SK-N-SH (cell line): ENCODE measurements at regions not wholly inside any gene's neighbourhood (a gene's known extent, or its start where the extent isn't known, plus 50 kb on each side); places are given as distances from the start of the nearest gene placed in this dataset.

Experiments used
- CTCF ChIA-PET: fragments of 300-600, 350-600 bp; formaldehyde crosslinking; extraction: SDS; loops from one replicate; lab custom pipeline; 2021; lab: Yijun Ruan, JAX
- POLR2A ChIA-PET: fragments of 350-600 bp; sonication (Branson Sonifier 250); formaldehyde crosslinking; extraction: SDS; loops from one replicate; lab custom pipeline; 2020; ENCODE audit warnings: antibody characterized with exemption, inconsistent platforms; lab: Yijun Ruan, JAX
- DNase-seq: peaks from one replicate; pipeline ENCODE4 v3.0.0; 2012
- H2AFZ ChIP-seq: fragments of 200-600 bp; sonication (generic); 2 replicates; pipeline ENCODE4 v1.8.1; 2016; ENCODE audit warnings: antibody characterized with exemption, mild to moderate bottlenecking, low read depth
- H3F3A ChIP-seq: fragments of 200-600 bp; sonication (generic); replicated peaks from 2 replicates; pipeline ENCODE3; 2016; ENCODE audit warnings: antibody characterized with exemption, mild to moderate bottlenecking; ENCODE audit not compliant: insufficient read depth
- H3K27ac ChIP-seq, 2 experiments: fragments of 200-500 bp in 1 of 2; fragments of 200-600 bp in 1 of 2; sonication (Bioruptor generic) in 1 of 2; sonication (generic), shearing (Covaris generic) in 1 of 2; 2 replicates each; pipeline versions ENCODE4 v1.5.1 to v1.6.1; 2014 to 2016; ENCODE audit warnings: low read depth in 2 of 2, inconsistent platforms in 1 of 2, low read length in 1 of 2, mild to moderate bottlenecking in 1 of 2, mixed read lengths in 1 of 2
- H3K27me3 ChIP-seq: fragments of 200-600 bp; sonication (generic), shearing (Covaris generic); 2 replicates; pipeline ENCODE4 v1.6.1; 2016; ENCODE audit warnings: mixed run types; ENCODE audit not compliant: insufficient read depth
- H3K36me3 ChIP-seq, 2 experiments: fragments of 200-500 bp in 1 of 2; fragments of 200-600 bp in 1 of 2; sonication (Bioruptor generic) in 1 of 2; sonication (generic) in 1 of 2; replicated peaks in 1 of 2; 2 replicates each; pipeline versions ENCODE3 to v1.5.1; 2014 to 2016; ENCODE audit warnings: low read length in 1 of 2, mild to moderate bottlenecking in 1 of 2; ENCODE audit not compliant: insufficient read depth in 2 of 2, control insufficient read depth in 1 of 2
- H3K4me1 ChIP-seq, 2 experiments: fragments of 200-500 bp in 1 of 2; fragments of 200-600 bp in 1 of 2; sonication (Bioruptor generic) in 1 of 2; sonication (generic), shearing (Covaris generic) in 1 of 2; 2 replicates each; pipeline versions ENCODE4 v1.5.1 to v1.6.1; 2014 to 2016; ENCODE audit warnings: low read depth in 1 of 2, low read length in 1 of 2, mixed run types in 1 of 2; ENCODE audit not compliant: insufficient read depth in 2 of 2, control insufficient read depth in 1 of 2
- H3K4me2 ChIP-seq: fragments of 200-600 bp; sonication (generic), shearing (Covaris generic); 2 replicates; pipeline ENCODE4 v1.6.1; 2017; ENCODE audit warnings: mixed run types
- H3K4me3 ChIP-seq, 2 experiments: fragments of 200-500 bp in 1 of 2; fragments of 200-600 bp in 1 of 2; sonication (Bioruptor generic) in 1 of 2; sonication (generic), shearing (Covaris generic) in 1 of 2; 2 replicates each; pipeline versions ENCODE4 v1.5.1 to v1.8.1; 2014 to 2016; ENCODE audit warnings: low read depth in 2 of 2, inconsistent platforms in 1 of 2, low read length in 1 of 2, mild to moderate bottlenecking in 1 of 2, mixed read lengths in 1 of 2, moderate library complexity in 1 of 2
- H3K79me2 ChIP-seq: fragments of 200-600 bp; sonication (generic); 2 replicates; pipeline ENCODE4 v1.8.1; 2017; ENCODE audit warnings: mild to moderate bottlenecking; ENCODE audit not compliant: insufficient read depth
- H3K9ac ChIP-seq: fragments of 200-600 bp; sonication (generic); 2 replicates; pipeline ENCODE4 v1.6.1; 2017; ENCODE audit warnings: mixed run types
- H3K9me2 ChIP-seq: fragments of 200-600 bp; sonication (generic); 2 replicates; pipeline ENCODE4 v1.6.1; 2017; ENCODE audit warnings: mixed run types
- H3K9me3 ChIP-seq: fragments of 200-600 bp; sonication (generic); 2 replicates; pipeline ENCODE4 v1.6.1; 2017; ENCODE audit warnings: mixed run types, mild to moderate bottlenecking, moderate library complexity
- H4K20me1 ChIP-seq: fragments of 200-600 bp; sonication (generic); 2 replicates; pipeline ENCODE4 v1.6.1; 2017; ENCODE audit warnings: mild to moderate bottlenecking, mixed run types; ENCODE audit not compliant: insufficient read depth
- FOXM1 ChIP-seq: IDR thresholded peaks from 2 replicates; pipeline ENCODE4 v1.4.0; 2012; ENCODE audit warnings: low read depth, mild to moderate bottlenecking
- GABPA ChIP-seq: IDR thresholded peaks from 2 replicates; pipeline ENCODE4 v1.4.0; 2012; ENCODE audit warnings: low read depth, mild to moderate bottlenecking
- JUND ChIP-seq: IDR thresholded peaks from 2 replicates; pipeline ENCODE4 v1.4.0; 2012
- NFIC ChIP-seq: IDR thresholded peaks from 2 replicates; pipeline ENCODE4 v1.4.0; 2012; ENCODE audit warnings: borderline replicate concordance
- POLR2AphosphoS5 ChIP-seq: IDR thresholded peaks from 2 replicates; pipeline ENCODE4 v1.6.1; 2012; ENCODE audit warnings: low read depth, low read length
- RAD21 ChIP-seq: IDR thresholded peaks from 2 replicates; pipeline ENCODE4 v1.6.1; 2012; ENCODE audit warnings: mild to moderate bottlenecking, low read length
- RCOR1 ChIP-seq: fragments of 150-350 bp; IDR thresholded peaks from 2 replicates; pipeline ENCODE4 v1.6.1; 2017; ENCODE audit warnings: antibody characterized with exemption, low read length
- RXRA ChIP-seq: IDR thresholded peaks from 2 replicates; pipeline ENCODE4 v1.4.0; 2012; ENCODE audit warnings: low read depth, mild to moderate bottlenecking, borderline replicate concordance
- SIN3A ChIP-seq: IDR thresholded peaks from 2 replicates; pipeline ENCODE4 v1.6.1; 2012; ENCODE audit warnings: low read depth, mild to moderate bottlenecking, low read length, moderate library complexity, borderline replicate concordance
- SMC3 ChIP-seq: IDR thresholded peaks from 2 replicates; pipeline ENCODE4 v1.6.1; 2012; ENCODE audit warnings: low read depth, low read length, improper control_type of control experiment
- TAF1 ChIP-seq: IDR thresholded peaks from 2 replicates; pipeline ENCODE4 v1.6.1; 2012; ENCODE audit warnings: low read depth, mild to moderate bottlenecking, low read length, moderate library complexity, borderline replicate concordance
- YY1 ChIP-seq: IDR thresholded peaks from 2 replicates; pipeline ENCODE4 v1.4.0; 2012; ENCODE audit warnings: low read depth, mild to moderate bottlenecking
- WGBS: methylation state at CpG from one replicate; pipeline ENCODE4 v1.1.6; 2017; ENCODE audit warnings: low lambda C conversion rate; 5-methylcytosine and 5-hydroxymethylcytosine counted together
- TF ChIP-seq, protein P1 (sequence below): fragments of 200-600 bp; sonication (generic); IDR thresholded peaks from 2 replicates; pipeline ENCODE4 v1.6.1; 2017; ENCODE audit warnings: antibody characterized with exemption, mild to moderate bottlenecking, moderate library complexity
- TF ChIP-seq, protein P2 (sequence below): fragments of 150-350 bp; IDR thresholded peaks from 2 replicates; pipeline ENCODE4 v1.6.1; 2017; ENCODE audit warnings: antibody characterized with exemption, low read length, low read depth, borderline replicate concordance
- TF ChIP-seq, protein P3 (sequence below): IDR thresholded peaks from 2 replicates; pipeline ENCODE4 v1.6.1; 2012; ENCODE audit warnings: mild to moderate bottlenecking, low read depth, low read length, moderate library complexity
- TF ChIP-seq, protein P4 (sequence below): IDR thresholded peaks from 2 replicates; pipeline ENCODE4 v1.4.0; 2012; ENCODE audit warnings: low read depth
- TF ChIP-seq, protein P5 (sequence below): fragments of 150-350 bp; IDR thresholded peaks from 2 replicates; pipeline ENCODE4 v1.6.1; 2016; ENCODE audit warnings: mild to moderate bottlenecking, low read depth, low read length

DNA sequence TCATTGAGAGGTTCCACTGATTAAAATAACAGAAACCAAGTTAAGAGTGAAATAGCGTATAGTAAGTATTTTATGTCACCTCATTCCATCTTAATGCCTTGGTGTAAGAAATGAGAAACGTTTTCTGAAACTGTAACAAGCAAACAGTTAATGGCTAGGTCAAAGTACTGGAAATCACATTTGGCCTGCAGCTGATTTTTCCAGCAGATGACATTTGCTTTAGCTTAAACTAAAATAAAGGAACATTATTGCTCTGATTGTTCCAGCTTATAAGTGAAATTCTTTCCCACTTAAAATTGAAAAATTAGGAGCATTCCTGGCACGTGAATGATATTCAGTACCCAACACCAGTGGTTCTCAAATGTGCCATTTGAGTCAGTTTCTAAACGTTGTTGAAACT, 213.6 kb upstream of the DPP6 start:
- no peak overlapping the region for H3K4me3 ChIP-seq
- no peak overlapping the region for H2AFZ ChIP-seq
- no peak for DNase-seq
- H3K36me3 ChIP-seq: no peaks in the 10 kb centered on the region
- CTCF ChIA-PET: interaction anchor here (1.0 kb wide), 1 partner anchor 10 kb away, joined by 3 read pairs; no protein-coding TSS in a partner anchor
- H3K9me3 ChIP-seq: peaks cover 17% of the 10 kb centered on the region
- no peak for TF ChIP-seq POLR2AphosphoS5
- no peak for TF ChIP-seq TAF1
- TF ChIP-seq, protein P1, sequence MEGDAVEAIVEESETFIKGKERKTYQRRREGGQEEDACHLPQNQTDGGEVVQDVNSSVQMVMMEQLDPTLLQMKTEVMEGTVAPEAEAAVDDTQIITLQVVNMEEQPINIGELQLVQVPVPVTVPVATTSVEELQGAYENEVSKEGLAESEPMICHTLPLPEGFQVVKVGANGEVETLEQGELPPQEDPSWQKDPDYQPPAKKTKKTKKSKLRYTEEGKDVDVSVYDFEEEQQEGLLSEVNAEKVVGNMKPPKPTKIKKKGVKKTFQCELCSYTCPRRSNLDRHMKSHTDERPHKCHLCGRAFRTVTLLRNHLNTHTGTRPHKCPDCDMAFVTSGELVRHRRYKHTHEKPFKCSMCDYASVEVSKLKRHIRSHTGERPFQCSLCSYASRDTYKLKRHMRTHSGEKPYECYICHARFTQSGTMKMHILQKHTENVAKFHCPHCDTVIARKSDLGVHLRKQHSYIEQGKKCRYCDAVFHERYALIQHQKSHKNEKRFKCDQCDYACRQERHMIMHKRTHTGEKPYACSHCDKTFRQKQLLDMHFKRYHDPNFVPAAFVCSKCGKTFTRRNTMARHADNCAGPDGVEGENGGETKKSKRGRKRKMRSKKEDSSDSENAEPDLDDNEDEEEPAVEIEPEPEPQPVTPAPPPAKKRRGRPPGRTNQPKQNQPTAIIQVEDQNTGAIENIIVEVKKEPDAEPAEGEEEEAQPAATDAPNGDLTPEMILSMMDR: no peak
- no peak for TF ChIP-seq NFIC
- TF ChIP-seq, protein P2, sequence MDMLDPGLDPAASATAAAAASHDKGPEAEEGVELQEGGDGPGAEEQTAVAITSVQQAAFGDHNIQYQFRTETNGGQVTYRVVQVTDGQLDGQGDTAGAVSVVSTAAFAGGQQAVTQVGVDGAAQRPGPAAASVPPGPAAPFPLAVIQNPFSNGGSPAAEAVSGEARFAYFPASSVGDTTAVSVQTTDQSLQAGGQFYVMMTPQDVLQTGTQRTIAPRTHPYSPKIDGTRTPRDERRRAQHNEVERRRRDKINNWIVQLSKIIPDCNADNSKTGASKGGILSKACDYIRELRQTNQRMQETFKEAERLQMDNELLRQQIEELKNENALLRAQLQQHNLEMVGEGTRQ: no peak
- no peak for TF ChIP-seq SMC3
- TF ChIP-seq RXRA: no peak
- TF ChIP-seq, protein P3, sequence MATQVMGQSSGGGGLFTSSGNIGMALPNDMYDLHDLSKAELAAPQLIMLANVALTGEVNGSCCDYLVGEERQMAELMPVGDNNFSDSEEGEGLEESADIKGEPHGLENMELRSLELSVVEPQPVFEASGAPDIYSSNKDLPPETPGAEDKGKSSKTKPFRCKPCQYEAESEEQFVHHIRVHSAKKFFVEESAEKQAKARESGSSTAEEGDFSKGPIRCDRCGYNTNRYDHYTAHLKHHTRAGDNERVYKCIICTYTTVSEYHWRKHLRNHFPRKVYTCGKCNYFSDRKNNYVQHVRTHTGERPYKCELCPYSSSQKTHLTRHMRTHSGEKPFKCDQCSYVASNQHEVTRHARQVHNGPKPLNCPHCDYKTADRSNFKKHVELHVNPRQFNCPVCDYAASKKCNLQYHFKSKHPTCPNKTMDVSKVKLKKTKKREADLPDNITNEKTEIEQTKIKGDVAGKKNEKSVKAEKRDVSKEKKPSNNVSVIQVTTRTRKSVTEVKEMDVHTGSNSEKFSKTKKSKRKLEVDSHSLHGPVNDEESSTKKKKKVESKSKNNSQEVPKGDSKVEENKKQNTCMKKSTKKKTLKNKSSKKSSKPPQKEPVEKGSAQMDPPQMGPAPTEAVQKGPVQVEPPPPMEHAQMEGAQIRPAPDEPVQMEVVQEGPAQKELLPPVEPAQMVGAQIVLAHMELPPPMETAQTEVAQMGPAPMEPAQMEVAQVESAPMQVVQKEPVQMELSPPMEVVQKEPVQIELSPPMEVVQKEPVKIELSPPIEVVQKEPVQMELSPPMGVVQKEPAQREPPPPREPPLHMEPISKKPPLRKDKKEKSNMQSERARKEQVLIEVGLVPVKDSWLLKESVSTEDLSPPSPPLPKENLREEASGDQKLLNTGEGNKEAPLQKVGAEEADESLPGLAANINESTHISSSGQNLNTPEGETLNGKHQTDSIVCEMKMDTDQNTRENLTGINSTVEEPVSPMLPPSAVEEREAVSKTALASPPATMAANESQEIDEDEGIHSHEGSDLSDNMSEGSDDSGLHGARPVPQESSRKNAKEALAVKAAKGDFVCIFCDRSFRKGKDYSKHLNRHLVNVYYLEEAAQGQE: no peak
- no peak for TF ChIP-seq GABPA
- no peak for TF ChIP-seq FOXM1
- TF ChIP-seq, protein P4, sequence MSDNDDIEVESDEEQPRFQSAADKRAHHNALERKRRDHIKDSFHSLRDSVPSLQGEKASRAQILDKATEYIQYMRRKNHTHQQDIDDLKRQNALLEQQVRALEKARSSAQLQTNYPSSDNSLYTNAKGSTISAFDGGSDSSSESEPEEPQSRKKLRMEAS: no peak
- TF ChIP-seq, protein P5, sequence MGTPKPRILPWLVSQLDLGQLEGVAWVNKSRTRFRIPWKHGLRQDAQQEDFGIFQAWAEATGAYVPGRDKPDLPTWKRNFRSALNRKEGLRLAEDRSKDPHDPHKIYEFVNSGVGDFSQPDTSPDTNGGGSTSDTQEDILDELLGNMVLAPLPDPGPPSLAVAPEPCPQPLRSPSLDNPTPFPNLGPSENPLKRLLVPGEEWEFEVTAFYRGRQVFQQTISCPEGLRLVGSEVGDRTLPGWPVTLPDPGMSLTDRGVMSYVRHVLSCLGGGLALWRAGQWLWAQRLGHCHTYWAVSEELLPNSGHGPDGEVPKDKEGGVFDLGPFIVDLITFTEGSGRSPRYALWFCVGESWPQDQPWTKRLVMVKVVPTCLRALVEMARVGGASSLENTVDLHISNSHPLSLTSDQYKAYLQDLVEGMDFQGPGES: no peak
- no peak for TF ChIP-seq SIN3A
- no peak for TF ChIP-seq RCOR1
- no peak for TF ChIP-seq JUND
- TF ChIP-seq YY1: no peak
- no peak for TF ChIP-seq RAD21
- TF ChIP-seq, all 33 proteins: peak for 0
- no peaks in the 10 kb centered on the region for H3F3A ChIP-seq
- WGBS: 11% methylated on average over 4 of the region's 4 CpGs
- H4K20me1 ChIP-seq: no peaks in the 10 kb centered on the region
- POLR2A ChIA-PET: no interaction called here
- H3K9me2 ChIP-seq: no peaks in the 10 kb centered on the region
- no peaks in the 10 kb centered on the region for H3K27me3 ChIP-seq
- H3K79me2 ChIP-seq: no peaks in the 10 kb centered on the region
- peaks cover 0 to 8% of the 10 kb centered on the region in 2 experiments; a peak in 2 of 4 replicates for H3K4me1 ChIP-seq
- H3K4me2 ChIP-seq: no peak overlapping the region
- no peak overlapping the region for H3K9ac ChIP-seq
- H3K27ac ChIP-seq: no peak overlapping the region
